HG02840 (cell line): ENCODE measurements at regions not wholly inside any gene's neighbourhood (a gene's known extent, or its start where the extent isn't known, plus 50 kb on each side); places are given as distances from the start of the nearest gene placed in this dataset.

Experiments
- ATAC-seq: cut with Tn5 transposase; IDR thresholded peaks from one replicate; pipeline ENCODE4 v1.9.1; 2021; ENCODE audit warnings: mild to moderate bottlenecking, moderate library complexity, moderate number of reproducible peaks; ENCODE audit not compliant: unreplicated experiment, low FRiP score

GRCh38 chr4:11271263-11271662 is 157.4 kb downstream of the HS3ST1 start:
- no peak for ATAC-seq

DNA sequence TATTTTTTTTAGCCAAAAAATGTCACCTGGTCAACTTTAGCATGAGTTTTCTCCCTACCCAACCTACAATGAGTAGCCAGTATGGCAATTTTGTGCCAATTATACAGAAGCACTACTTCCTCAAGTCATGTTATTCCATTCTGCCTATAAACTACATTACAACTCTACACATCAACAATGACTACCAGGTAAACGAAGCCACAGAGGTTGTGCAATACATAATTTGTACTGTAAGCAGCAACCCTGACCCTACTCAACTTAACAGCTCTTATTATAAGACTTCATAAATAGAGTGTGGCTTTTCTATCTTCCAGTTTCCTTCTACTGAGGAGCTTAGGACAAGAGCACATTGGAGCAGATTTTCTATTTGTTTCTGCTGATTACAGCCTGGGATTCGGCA is 160.5 kb downstream of the HS3ST1 start:
- ATAC-seq, result no peak

DNA sequence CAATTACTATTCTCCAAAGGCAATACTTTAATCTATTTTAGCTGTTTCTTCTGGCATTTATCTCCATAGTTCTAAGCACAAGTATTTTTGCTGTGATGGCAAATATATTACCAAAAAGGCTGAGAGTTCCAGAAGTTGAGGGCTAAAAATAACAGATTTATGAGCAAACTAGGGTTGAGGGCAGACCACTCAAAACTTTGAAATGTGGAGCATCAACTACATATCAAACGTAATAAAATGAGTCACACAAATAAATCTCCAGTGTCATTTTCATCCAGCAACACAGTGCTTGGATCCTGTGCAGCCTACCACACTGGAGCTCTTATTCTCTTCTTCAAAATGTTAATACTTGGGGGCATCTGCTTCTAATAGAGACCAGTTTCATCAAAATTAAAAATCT is 163.9 kb downstream of the HS3ST1 start:
- no peak for ATAC-seq

- ATAC-seq, result no peak
Measured at GRCh38 chr4:11264346-11264745, 164.3 kb downstream of the HS3ST1 start.

DNA sequence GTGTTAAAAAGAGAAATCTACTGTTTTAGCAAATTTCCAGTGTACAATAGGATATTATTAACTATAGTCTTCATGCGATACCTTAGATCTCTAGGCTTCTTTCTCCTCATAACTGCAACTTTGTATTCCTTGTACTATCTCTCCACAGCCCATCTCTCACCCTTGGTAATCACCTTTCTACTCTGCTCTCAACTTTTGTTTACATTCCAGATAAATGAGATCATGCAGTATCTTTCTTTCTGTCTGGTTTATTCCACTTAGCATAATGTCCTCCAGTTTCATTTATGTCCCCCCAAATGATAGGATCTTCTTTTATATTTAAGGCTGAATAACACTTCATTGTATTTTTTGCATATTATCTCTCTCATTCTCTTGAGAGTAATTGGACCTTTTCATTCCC is 165.5 kb downstream of the HS3ST1 start:
- no peak for ATAC-seq

GRCh38 chr4:11261066-11261850 is 167.4 kb downstream of the HS3ST1 start:
- ATAC-seq, result no peak

DNA sequence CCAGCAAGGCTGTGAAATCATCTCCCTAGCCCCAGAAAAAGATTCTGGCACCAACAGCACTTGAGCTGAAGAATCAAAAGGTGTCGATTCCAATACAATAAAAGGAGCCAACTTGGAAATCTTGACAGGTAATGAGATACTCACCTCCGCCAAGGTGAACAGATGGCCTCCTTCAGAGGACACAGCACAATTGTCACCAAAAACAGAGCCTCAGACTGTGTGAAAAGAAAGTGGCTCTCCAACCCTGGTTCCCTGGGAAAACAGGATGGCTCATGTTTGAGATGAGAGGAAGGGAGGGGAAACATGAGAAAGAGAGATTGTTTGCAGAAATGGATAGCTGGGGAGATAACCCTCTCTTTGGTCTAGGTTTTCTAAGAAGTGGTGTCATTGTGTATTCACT is 168.9 kb downstream of the HS3ST1 start:
- ATAC-seq, result no peak

DNA sequence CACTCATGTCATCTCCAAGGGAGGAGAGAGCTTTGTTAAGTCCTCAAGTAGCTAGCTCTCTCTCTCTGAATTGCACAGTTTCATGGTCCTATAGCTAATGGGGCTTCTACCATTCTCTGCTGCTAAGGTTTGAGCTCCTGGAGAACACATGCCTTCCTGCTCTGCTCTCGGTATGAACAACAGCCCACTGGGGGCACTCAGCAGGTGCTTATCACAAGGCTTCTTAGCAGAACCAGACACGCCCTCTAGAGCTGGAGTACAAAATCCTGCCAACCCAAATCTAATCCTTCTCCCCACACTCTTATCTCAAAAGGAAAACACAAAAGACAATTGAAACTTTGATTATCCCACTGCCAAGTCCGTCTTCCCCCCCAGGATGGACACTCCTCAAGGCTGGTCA is 176.5 kb downstream of the HS3ST1 start:
- no peak for ATAC-seq

DNA sequence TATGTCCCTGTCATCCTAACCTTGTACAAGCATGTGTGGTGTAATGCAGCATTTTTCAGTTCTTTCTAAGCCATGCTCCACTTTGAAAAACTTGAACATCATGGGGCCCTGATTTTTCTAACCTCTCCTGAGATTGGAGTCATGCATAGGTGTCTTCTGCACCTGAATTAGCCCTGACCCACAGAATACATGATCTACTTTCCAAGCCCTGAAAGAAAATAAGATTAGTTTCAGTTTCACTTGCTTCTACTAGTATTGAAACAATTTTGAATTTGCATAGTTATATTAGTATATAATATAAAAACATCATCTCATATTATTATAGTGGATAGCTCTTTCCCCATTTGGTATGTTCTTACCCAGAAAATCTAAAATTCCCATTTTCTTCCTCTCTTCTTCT is 178.2 kb downstream of the HS3ST1 start:
- no peak for ATAC-seq

DNA sequence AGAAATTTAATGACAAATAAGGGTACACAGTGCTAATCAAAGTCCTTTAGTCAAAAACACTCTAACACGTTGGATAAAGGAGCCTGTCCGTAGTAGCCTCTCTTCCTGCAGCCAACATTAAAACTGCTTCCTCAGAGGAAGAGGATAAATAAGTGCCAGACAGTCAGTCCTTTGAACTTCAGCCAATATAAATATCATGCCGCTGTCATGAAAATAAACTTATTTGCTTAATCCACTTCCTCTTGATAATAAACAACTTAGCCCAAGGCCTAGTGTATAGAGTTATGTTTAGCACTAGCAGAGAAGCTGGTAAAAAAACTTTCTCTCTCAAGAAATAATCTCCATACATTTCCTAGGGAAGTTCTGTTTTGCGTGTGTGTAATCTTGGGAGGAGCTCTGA is 196.7 kb downstream of the HS3ST1 start:
- no peak for ATAC-seq

GRCh38 chr4:11230866-11231265 is 197.8 kb downstream of the HS3ST1 start:
- no peak for ATAC-seq

- ATAC-seq, result no peak
Measured at GRCh38 chr4:11228530-11228929, 200.2 kb downstream of the HS3ST1 start.

GRCh38 chr4:11223311-11223710 is 205.4 kb downstream of the HS3ST1 start:
- ATAC-seq, result no peak

GRCh38 chr4:11218692-11219091 is 210.0 kb downstream of the HS3ST1 start:
- ATAC-seq, result no peak

DNA sequence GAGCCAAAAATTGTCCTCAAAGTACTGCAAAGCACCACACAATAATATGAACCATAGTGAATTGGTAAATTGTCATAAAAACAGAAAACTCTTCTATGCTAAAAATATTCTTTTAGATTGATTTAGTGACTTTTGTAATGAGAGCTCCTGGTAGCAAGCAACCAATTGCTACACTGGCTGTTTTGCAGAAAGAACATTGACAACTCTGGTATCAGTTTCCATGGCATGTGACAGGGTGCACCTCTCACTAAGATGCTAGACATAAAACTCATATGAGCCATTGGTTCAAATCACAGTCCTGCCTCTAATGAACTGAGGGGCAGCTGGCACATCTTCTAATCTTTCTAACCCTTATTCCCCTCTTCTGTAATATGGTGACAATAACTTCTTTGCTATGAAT is 212.2 kb downstream of the HS3ST1 start:
- ATAC-seq, result no peak

DNA sequence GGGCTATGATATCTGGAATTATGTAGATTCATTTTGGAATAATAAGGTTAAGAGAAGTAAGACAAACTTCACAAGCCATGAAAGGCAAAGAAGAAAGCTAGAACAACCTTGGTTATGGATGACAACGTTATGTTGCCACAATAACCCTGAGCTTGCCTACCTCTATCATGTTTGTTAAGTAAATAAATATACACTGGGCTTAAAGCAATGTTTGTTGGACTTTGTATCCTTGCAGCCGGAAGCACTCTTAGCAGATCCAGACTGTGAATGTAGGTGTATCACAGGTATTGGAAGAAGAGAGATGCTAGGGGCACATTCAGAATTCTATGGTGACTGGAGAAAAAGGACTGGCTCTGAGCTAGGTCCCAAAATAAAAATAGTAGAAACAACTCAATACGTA is 214.4 kb downstream of the HS3ST1 start:
- ATAC-seq, result no peak

DNA sequence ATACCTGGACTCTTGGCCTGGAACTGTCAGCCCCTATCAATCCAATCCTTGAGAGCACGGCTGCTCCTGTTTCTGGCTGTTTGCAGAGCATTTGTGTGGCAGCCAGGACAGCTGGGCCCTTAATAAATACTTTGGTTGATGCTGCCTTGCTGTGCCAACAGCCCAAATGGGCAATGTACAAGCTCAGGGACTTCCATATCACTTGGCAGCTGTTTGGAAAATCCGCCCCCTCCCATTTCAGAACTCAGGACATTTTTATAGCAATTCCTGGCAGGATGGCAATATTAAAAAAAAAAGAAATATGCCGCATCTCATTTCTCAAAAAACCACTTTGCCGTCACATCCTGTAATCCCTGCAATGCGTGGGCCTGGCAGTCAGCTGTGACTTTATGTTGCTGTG is 218.9 kb downstream of the HS3ST1 start:
- ATAC-seq, result no peak

DNA sequence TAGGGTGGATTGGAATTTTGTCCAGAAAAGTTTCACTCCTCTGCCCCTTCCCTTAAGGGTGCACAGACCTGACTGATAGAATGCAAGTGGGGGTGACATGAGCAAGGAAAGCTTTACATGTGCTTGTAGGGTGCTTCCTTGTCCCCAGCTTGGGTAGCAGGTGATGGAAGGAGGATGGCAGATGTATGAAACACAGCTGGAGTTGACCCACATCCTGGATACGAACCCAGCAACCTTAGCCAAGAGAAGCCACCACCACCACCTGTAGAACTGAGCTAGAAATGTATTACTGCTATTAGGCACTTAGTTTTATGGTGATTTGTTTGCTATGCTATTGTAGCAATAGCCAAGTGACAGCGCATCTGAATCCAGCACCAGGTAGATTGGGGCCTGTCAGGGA is 227.4 kb downstream of the HS3ST1 start:
- no peak for ATAC-seq

GRCh38 chr4:11198516-11199305 is 230.0 kb downstream of the HS3ST1 start:
- ATAC-seq, result no peak

DNA sequence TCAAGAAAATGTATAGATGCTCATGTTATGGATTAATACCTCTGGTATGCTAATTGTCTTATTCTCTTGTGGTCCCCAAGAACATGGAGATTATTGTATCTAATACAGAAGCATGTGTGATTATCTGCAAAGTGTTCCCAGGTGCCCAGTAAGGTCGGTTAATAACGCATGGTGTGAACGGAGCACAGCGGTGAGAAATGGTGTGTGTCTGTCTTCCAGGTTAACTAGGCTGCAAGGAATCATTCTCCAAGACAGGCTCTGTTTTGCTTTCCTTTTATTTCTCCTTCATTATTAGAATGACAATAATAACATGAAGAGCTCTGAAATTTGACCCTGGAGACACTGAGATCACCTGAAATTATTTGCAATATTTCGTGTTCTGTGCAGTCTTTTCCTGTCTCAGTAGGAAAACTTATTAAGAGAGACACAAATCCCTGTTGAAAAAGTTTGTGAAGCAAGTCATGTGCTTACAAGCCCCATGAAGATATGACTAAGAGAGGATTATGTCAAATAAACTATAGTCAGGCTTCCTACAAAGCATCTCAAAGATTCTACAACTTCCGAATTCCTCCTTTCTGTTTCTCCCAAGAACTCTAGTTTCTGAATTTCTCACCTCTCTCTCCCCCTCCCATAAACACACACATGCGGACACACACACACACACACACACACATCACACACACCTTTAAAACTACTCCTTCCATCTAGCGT is 230.9 kb downstream of the HS3ST1 start:
- ATAC-seq, result no peak

- ATAC-seq, result no peak
Measured at GRCh38 chr4:11196927-11197522, 231.7 kb downstream of the HS3ST1 start.
